Adipocyte (in vitro differentiated cells): ENCODE measurements at regions not wholly inside any gene's neighbourhood (a gene's known extent, or its start where the extent isn't known, plus 50 kb on each side); places are given as distances from the start of the nearest gene placed in this dataset.

ENCODE experiments used
- DNase-seq: peaks from one replicate; pipeline ENCODE4 v3.0.0-alpha.2; 2015; ENCODE audit warnings: low read depth
- H3K27me3 ChIP-seq: replicated peaks from 2 replicates; pipeline ENCODE4 v1.7.0; 2013; ENCODE audit warnings: mild to moderate bottlenecking, low read length, moderate library complexity; ENCODE audit not compliant: control insufficient read depth, insufficient read depth
- H3K36me3 ChIP-seq: 2 replicates; pipeline ENCODE4 v1.7.0; 2013; ENCODE audit warnings: low read length, mild to moderate bottlenecking, moderate library complexity; ENCODE audit not compliant: control insufficient read depth, insufficient read depth, severe bottlenecking
- H3K4me1 ChIP-seq: 2 replicates; pipeline ENCODE4 v1.7.0; 2013; ENCODE audit warnings: mild to moderate bottlenecking, low read length, moderate library complexity; ENCODE audit not compliant: control insufficient read depth, insufficient read depth
- H3K4me3 ChIP-seq: 2 replicates; pipeline ENCODE4 v1.7.0; 2013; ENCODE audit warnings: mild to moderate bottlenecking, low read length, moderate library complexity
- H3K9ac ChIP-seq: 2 replicates; pipeline ENCODE4 v1.7.0; 2013; ENCODE audit warnings: mild to moderate bottlenecking, low read length, moderate library complexity
- H3K9me3 ChIP-seq: 2 replicates; pipeline ENCODE4 v1.7.0; 2013; ENCODE audit warnings: mild to moderate bottlenecking, low read length, moderate library complexity; ENCODE audit not compliant: control insufficient read depth

- H3K9me3 ChIP-seq, result no peaks in the 10 kb centered on the region
- no peaks in the 10 kb centered on the region for H3K27me3 ChIP-seq
- no peaks in the 10 kb centered on the region for H3K36me3 ChIP-seq
- no peak overlapping the region for H3K9ac ChIP-seq
- H3K4me3 ChIP-seq, result no peak overlapping the region
- DNase-seq, result no peak
- H3K4me1 ChIP-seq, result no peaks in the 10 kb centered on the region
Measured at GRCh38 chr3:104723000-104723399, 643.7 kb upstream of the ALCAM start.

GRCh38 chr3:104731074-104731473 is 635.6 kb upstream of the ALCAM start:
- DNase-seq, result no peak
- Histone ChIP-seq H3K27me3 (no peaks in the 10 kb centered on the region), H3K4me1 (no peaks in the 10 kb centered on the region), H3K9me3 (no peaks in the 10 kb centered on the region), H3K9ac (no peak overlapping the region), H3K4me3 (no peak overlapping the region), H3K36me3 (no peaks in the 10 kb centered on the region)

- DNase-seq, result no peak
- no peak overlapping the region for H3K4me3 ChIP-seq
Measured at GRCh38 chr3:104734627-104735026, 632.1 kb upstream of the ALCAM start.

GRCh38 chr3:104735691-104736090 is 631.0 kb upstream of the ALCAM start:
- no peaks in the 10 kb centered on the region for H3K27me3 ChIP-seq
- H3K4me3 ChIP-seq, result no peak overlapping the region
- no peaks in the 10 kb centered on the region for H3K4me1 ChIP-seq
- H3K9ac ChIP-seq, result no peak overlapping the region
- no peaks in the 10 kb centered on the region for H3K36me3 ChIP-seq
- no peak for DNase-seq
- no peaks in the 10 kb centered on the region for H3K9me3 ChIP-seq

More at GRCh38 chr3:104734627-104735026, 632.1 kb upstream of the ALCAM start:
- Histone ChIP-seq H3K9me3 (no peaks in the 10 kb centered on the region), H3K27me3 (no peaks in the 10 kb centered on the region), H3K9ac (no peak overlapping the region), H3K4me1 (no peaks in the 10 kb centered on the region), H3K36me3 (no peaks in the 10 kb centered on the region)

GRCh38 chr3:104738271-104738670 is 628.4 kb upstream of the ALCAM start:
- Histone ChIP-seq H3K4me1 (no peaks in the 10 kb centered on the region), H3K4me3 (no peak overlapping the region), H3K9me3 (no peaks in the 10 kb centered on the region), H3K36me3 (no peaks in the 10 kb centered on the region), H3K27me3 (no peaks in the 10 kb centered on the region), H3K9ac (no peak overlapping the region)
- peak; percentile 33 for DNase-seq

- Histone ChIP-seq H3K36me3 (no peaks in the 10 kb centered on the region), H3K9me3 (no peaks in the 10 kb centered on the region), H3K4me1 (peaks cover 6% of the 10 kb centered on the region), H3K4me3 (no peak overlapping the region), H3K9ac (no peak overlapping the region), H3K27me3 (no peaks in the 10 kb centered on the region)
- no peak for DNase-seq
Measured at GRCh38 chr3:104740874-104741379, 625.8 kb upstream of the ALCAM start.

GRCh38 chr3:104742044-104742443 is 624.7 kb upstream of the ALCAM start:
- no peak overlapping the region for H3K4me3 ChIP-seq
- peaks cover 14% of the 10 kb centered on the region for H3K4me1 ChIP-seq
- H3K36me3 ChIP-seq, result no peaks in the 10 kb centered on the region
- H3K9ac ChIP-seq, result no peak overlapping the region
- no peak for DNase-seq
- H3K27me3 ChIP-seq, result no peaks in the 10 kb centered on the region
- no peaks in the 10 kb centered on the region for H3K9me3 ChIP-seq

- no peaks in the 10 kb centered on the region for H3K9me3 ChIP-seq
- no peak overlapping the region for H3K9ac ChIP-seq
- no peaks in the 10 kb centered on the region for H3K27me3 ChIP-seq
- H3K4me3 ChIP-seq, result no peak overlapping the region
- peaks cover 14% of the 10 kb centered on the region for H3K4me1 ChIP-seq
- DNase-seq, result no peak
- H3K36me3 ChIP-seq, result no peaks in the 10 kb centered on the region
Measured at GRCh38 chr3:104745313-104745712, 621.4 kb upstream of the ALCAM start.

GRCh38 chr3:104746056-104746455 is 620.7 kb upstream of the ALCAM start:
- Histone ChIP-seq H3K9ac (no peak overlapping the region), H3K27me3 (no peaks in the 10 kb centered on the region), H3K9me3 (no peaks in the 10 kb centered on the region), H3K4me1 (peaks cover 14% of the 10 kb centered on the region), H3K4me3 (no peak overlapping the region), H3K36me3 (no peaks in the 10 kb centered on the region)
- DNase-seq, result no peak

GRCh38 chr3:104750581-104750980 is 616.1 kb upstream of the ALCAM start:
- Histone ChIP-seq H3K27me3 (no peaks in the 10 kb centered on the region), H3K4me3 (no peak overlapping the region), H3K9ac (no peak overlapping the region), H3K4me1 (peaks cover 12% of the 10 kb centered on the region), H3K36me3 (no peaks in the 10 kb centered on the region), H3K9me3 (no peaks in the 10 kb centered on the region)
- DNase-seq, result no peak

- Histone ChIP-seq H3K9ac (no peak overlapping the region), H3K27me3 (no peaks in the 10 kb centered on the region), H3K4me1 (no peaks in the 10 kb centered on the region), H3K4me3 (no peak overlapping the region), H3K9me3 (peaks cover 3% of the 10 kb centered on the region), H3K36me3 (no peaks in the 10 kb centered on the region)
- no peak for DNase-seq
Measured at GRCh38 chr3:104755791-104756190, 610.9 kb upstream of the ALCAM start.

GRCh38 chr3:104763007-104763406 is 603.7 kb upstream of the ALCAM start:
- H3K9ac ChIP-seq, result no peak overlapping the region
- H3K27me3 ChIP-seq, result no peaks in the 10 kb centered on the region
- peaks cover 26% of the 10 kb centered on the region for H3K4me1 ChIP-seq
- no peaks in the 10 kb centered on the region for H3K36me3 ChIP-seq
- peak; percentile 55 for DNase-seq
- H3K4me3 ChIP-seq, result no peak overlapping the region
- H3K9me3 ChIP-seq, result peaks cover 3% of the 10 kb centered on the region
